ENCODE measurements at regions not wholly inside any gene's neighbourhood (a gene's known extent, or its start where the extent isn't known, plus 50 kb on each side); places are given as distances from the start of the nearest gene placed in this dataset.

GRCh38 chr13:100941377-100942368 lies 267.1 kb upstream of the TMTC4 start:
- POLR2A ChIA-PET: no interaction called here
- ATAC-seq: no peak
- Histone ChIP-seq H3K9me1 (ENCODE audit: control insufficient read depth, insufficient read depth, low read length) (no peaks in the 10 kb centered on the region), H3K9me3 (replicated peaks; ENCODE audit: control insufficient read depth, insufficient read depth, low read depth, low read length) (no peaks in the 10 kb centered on the region), H3K9ac (ENCODE audit: insufficient read depth in 1 of 2, low read depth in 2 of 2, low read length in 2 of 2) (no peak overlapping the region), H3K36me3 (ENCODE audit: control insufficient read depth, insufficient read depth, low read length) (no peaks in the 10 kb centered on the region), H2AFZ (ENCODE audit: low read depth, low read length) (no peak overlapping the region), H3K27me3 (ENCODE audit: control insufficient read depth in 2 of 2, insufficient read depth in 2 of 2, low read length in 2 of 2) (no peaks in the 10 kb centered on the region), H3K4me1 (replicated peaks in 1 of 2; ENCODE audit: control insufficient read depth in 2 of 2, insufficient read depth in 2 of 2, low read length in 2 of 2) (no peaks in the 10 kb centered on the region), H3K27ac (ENCODE audit: extremely low read depth, low read depth, low read length) (no peak overlapping the region), H3K4me2 (ENCODE audit: insufficient read depth, low read length) (no peak overlapping the region), H3K4me3 (no peak overlapping the region), H3K79me2 (ENCODE audit: control insufficient read depth, insufficient read depth, low read length) (no peaks in the 10 kb centered on the region), H4K20me1 (replicated peaks; ENCODE audit: control insufficient read depth, insufficient read depth, low read length) (no peaks in the 10 kb centered on the region)
- no TSS peak for BruUV-seq (replicated peaks)
- FAIRE-seq: no peak
- DNase-seq (ENCODE audit: extremely low read depth in 1 of 4, low spot score in 3 of 4): no peak
- intact Hi-C loops (cut with micrococcal nuclease) (no loop called here), in situ Hi-C loops (cut with MboI) (no loop called here)
- 2% methylated on average over 10 of the region's 10 CpGs for WGBS (ENCODE audit: insufficient coverage, low coverage, missing lambda C conversion rate)
- TF ChIP-seq ZFP30 (CRISPR knock-in tag; IDR thresholded peaks at IDR 0.05; ENCODE audit: borderline replicate concordance) (no peak), PCBP2 (IDR thresholded peaks at IDR 0.05; ENCODE audit: low read depth, low read length, poor library complexity, severe bottlenecking) (no peak)
- CTCF ChIA-PET (ENCODE audit: low intra/inter-chr PET ratio): no interaction called here

- Histone ChIP-seq H3K79me2 (ENCODE audit: control insufficient read depth, insufficient read depth, low read length) (no peaks in the 10 kb centered on the region), H3K4me1 (replicated peaks in 1 of 2; ENCODE audit: control insufficient read depth in 2 of 2, insufficient read depth in 2 of 2, low read length in 2 of 2) (no peaks in the 10 kb centered on the region), H3K4me3 (no peak overlapping the region), H3K27ac (ENCODE audit: extremely low read depth, low read depth, low read length) (no peak overlapping the region), H3K9ac (ENCODE audit: insufficient read depth in 1 of 2, low read depth in 2 of 2, low read length in 2 of 2) (no peak overlapping the region), H3K9me1 (ENCODE audit: control insufficient read depth, insufficient read depth, low read length) (no peaks in the 10 kb centered on the region), H3K9me3 (replicated peaks; ENCODE audit: control insufficient read depth, insufficient read depth, low read depth, low read length) (no peaks in the 10 kb centered on the region), H2AFZ (ENCODE audit: low read depth, low read length) (no peak overlapping the region), H3K36me3 (ENCODE audit: control insufficient read depth, insufficient read depth, low read length) (no peaks in the 10 kb centered on the region), H4K20me1 (replicated peaks; ENCODE audit: control insufficient read depth, insufficient read depth, low read length) (no peaks in the 10 kb centered on the region), H3K27me3 (ENCODE audit: control insufficient read depth in 2 of 2, insufficient read depth in 2 of 2, low read length in 2 of 2) (no peaks in the 10 kb centered on the region), H3K4me2 (ENCODE audit: insufficient read depth, low read length) (no peak overlapping the region)
- WGBS (ENCODE audit: insufficient coverage, low coverage, missing lambda C conversion rate): 3% methylated on average over 4 of the region's 4 CpGs
- in situ Hi-C loops (cut with MboI) (no loop called here), intact Hi-C loops (cut with micrococcal nuclease) (no loop called here)
- DNase-seq (ENCODE audit: extremely low read depth in 1 of 4, low spot score in 3 of 4) (no peak), FAIRE-seq (no peak), ATAC-seq (no peak)
- no TSS peak for BruUV-seq (replicated peaks)
- POLR2A ChIA-PET: no interaction called here
- CTCF ChIA-PET (ENCODE audit: low intra/inter-chr PET ratio): no interaction called here
- no peak for TF ChIP-seq POLR2H (tag; IDR thresholded peaks at IDR 0.05; ENCODE audit: low read depth)
- no peak for TF ChIP-seq MEF2A (IDR thresholded peaks at IDR 0.05; ENCODE audit: control insufficient read depth, low read depth, low read length)
- no peak for TF ChIP-seq ATF4 (CRISPR knock-in tag; IDR thresholded peaks at IDR 0.05)
- TF ChIP-seq GABPA (tag; conservative IDR thresholded peaks at IDR 0.05; ENCODE audit: low read depth): no peak
- TF ChIP-seq LEF1 (IDR thresholded peaks at IDR 0.05): no peak
- TF ChIP-seq, protein P1, sequence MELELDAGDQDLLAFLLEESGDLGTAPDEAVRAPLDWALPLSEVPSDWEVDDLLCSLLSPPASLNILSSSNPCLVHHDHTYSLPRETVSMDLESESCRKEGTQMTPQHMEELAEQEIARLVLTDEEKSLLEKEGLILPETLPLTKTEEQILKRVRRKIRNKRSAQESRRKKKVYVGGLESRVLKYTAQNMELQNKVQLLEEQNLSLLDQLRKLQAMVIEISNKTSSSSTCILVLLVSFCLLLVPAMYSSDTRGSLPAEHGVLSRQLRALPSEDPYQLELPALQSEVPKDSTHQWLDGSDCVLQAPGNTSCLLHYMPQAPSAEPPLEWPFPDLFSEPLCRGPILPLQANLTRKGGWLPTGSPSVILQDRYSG (tag; conservative IDR thresholded peaks at IDR 0.05; ENCODE audit: low read depth): no peak
- no peak for TF ChIP-seq FOXP1 (CRISPR knock-in tag; IDR thresholded peaks at IDR 0.05)
- TF ChIP-seq PPARD (CRISPR knock-in tag; IDR thresholded peaks at IDR 0.05): no peak
Measured at GRCh38 chr13:100940658-100941057, 266.1 kb upstream of the TMTC4 start.
